ENCODE measurements at regions not wholly inside any gene's neighbourhood (a gene's known extent, or its start where the extent isn't known, plus 50 kb on each side); places are given as distances from the start of the nearest gene placed in this dataset.

DNA sequence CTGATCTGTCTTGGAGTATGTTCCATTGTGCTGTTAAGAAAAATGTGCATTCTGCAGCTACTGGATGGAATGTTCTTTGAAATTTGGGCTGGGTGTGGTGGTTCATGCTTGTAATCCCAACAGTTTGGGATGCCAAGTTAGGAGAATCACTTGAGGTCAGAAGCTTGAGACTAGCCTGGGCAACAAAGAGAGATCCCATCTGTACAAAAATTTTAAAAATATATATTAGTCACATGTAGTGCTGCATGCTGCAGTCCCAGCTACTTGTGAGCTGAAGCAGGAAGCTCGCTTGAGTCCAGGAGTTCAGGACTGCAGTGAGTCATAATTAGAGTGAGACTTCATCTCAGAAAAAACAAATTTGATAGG, 62.8 kb upstream of the PLSCR4 start:
- Histone ChIP-seq H3K36me3 (no peaks in the 10 kb centered on the region), H3K27me3 (no peaks in the 10 kb centered on the region), H3K27ac (peak overlapping the region; percentile 18), H3K9me3 (no peaks in the 10 kb centered on the region), H3K4me3 (no peak overlapping the region), H3K4me1 (peaks cover 19% of the 10 kb centered on the region)
- whole genome bisulfite sequencing, result 48% methylated on average over 1 of the region's 1 CpG
- TF ChIP-seq POLR2AphosphoS5 (IDR thresholded peaks at IDR 0.05) (no peak), POLR2A (IDR thresholded peaks at IDR 0.05) (no peak), EP300 (IDR thresholded peaks at IDR 0.05) (no peak)
- TF ChIP-seq, protein P1, sequence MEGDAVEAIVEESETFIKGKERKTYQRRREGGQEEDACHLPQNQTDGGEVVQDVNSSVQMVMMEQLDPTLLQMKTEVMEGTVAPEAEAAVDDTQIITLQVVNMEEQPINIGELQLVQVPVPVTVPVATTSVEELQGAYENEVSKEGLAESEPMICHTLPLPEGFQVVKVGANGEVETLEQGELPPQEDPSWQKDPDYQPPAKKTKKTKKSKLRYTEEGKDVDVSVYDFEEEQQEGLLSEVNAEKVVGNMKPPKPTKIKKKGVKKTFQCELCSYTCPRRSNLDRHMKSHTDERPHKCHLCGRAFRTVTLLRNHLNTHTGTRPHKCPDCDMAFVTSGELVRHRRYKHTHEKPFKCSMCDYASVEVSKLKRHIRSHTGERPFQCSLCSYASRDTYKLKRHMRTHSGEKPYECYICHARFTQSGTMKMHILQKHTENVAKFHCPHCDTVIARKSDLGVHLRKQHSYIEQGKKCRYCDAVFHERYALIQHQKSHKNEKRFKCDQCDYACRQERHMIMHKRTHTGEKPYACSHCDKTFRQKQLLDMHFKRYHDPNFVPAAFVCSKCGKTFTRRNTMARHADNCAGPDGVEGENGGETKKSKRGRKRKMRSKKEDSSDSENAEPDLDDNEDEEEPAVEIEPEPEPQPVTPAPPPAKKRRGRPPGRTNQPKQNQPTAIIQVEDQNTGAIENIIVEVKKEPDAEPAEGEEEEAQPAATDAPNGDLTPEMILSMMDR (IDR thresholded peaks at IDR 0.05), result no peak
- no peak for DNase-seq (ENCODE audit: low spot score in 2 of 2)

DNA sequence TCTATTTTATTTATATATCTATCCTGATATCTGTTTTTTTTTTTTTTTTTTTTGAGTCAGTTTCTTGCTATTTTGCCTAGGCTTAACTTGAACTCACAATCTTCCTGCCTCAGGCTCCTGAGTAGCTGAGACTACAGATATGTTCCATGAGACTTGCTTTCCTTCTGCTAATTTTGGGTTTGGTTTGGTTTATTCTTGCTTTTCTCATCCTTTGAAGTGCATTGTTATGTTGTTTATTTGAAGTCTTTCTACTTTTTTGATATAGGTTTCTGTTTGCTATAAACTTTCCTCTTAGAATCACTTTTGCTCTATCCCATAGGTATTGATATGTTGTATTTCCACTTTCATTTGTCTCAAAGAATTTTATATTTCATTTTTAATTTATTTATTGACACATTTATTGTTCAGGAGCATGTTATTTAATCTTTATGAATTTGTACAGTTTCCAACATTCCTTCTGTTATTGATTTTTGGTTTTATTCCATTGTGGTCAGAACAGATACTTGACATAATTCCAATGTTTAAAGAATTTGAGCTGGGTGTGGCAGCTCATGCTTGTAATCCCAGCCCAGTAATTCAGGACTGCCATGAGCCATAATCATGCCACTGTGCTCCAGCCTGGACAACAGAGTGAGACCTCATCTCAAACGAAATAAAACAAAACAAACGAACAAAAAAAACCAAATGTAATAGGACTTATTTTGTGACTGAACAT, 62.3 kb upstream of the PLSCR4 start:
- Histone ChIP-seq H3K36me3 (no peaks in the 10 kb centered on the region), H3K27me3 (no peaks in the 10 kb centered on the region), H3K4me3 (no peak overlapping the region), H3K27ac (peak overlapping the region; percentile 18), H3K4me1 (peaks cover 25% of the 10 kb centered on the region), H3K9me3 (no peaks in the 10 kb centered on the region)
- TF ChIP-seq, protein P1 (IDR thresholded peaks at IDR 0.05), result no peak
- TF ChIP-seq POLR2A (IDR thresholded peaks at IDR 0.05), result no peak
- no peak for TF ChIP-seq EP300 (IDR thresholded peaks at IDR 0.05)
- no peak for TF ChIP-seq POLR2AphosphoS5 (IDR thresholded peaks at IDR 0.05)
- DNase-seq (ENCODE audit: low spot score in 2 of 2), result no peak
- WGBS, result 26% methylated on average over 2 of the region's 2 CpGs

DNA sequence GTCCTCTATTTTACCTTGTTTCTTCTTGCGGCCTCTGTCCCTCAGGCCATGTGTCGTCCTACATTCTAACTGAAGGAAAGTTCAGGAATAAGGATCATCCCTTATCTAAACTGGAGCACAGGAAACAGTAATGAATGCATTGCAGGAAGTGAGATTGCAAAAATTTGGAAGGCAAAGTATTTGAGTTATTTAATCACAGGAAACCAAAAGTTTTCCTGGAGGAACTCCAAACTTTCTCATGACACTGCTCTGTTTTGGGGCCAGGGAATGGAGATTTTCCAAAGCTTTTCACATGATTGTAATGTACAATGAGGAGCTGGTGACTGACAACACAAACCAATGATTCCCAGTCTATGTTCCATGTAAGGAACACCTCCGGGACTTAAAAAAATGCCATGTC, 57.8 kb upstream of the PLSCR4 start:
- H3K4me3 ChIP-seq, result no peak overlapping the region
- DNase-seq (ENCODE audit: low spot score in 2 of 2), result no peak
- no peaks in the 10 kb centered on the region for H3K9me3 ChIP-seq
- 20% methylated on average over 3 of the region's 3 CpGs for WGBS
- peak in 1 of 3 donors; percentile 29 for TF ChIP-seq POLR2AphosphoS5 (IDR thresholded peaks at IDR 0.05)
- TF ChIP-seq, protein P1 (IDR thresholded peaks at IDR 0.05), result no peak
- no peak for TF ChIP-seq POLR2A (IDR thresholded peaks at IDR 0.05)
- TF ChIP-seq EP300 (IDR thresholded peaks at IDR 0.05), result no peak
- H3K4me1 ChIP-seq, result peaks cover 21% of the 10 kb centered on the region
- H3K36me3 ChIP-seq, result no peaks in the 10 kb centered on the region
- no peaks in the 10 kb centered on the region for H3K27me3 ChIP-seq
- peak overlapping the region; percentile 27 for H3K27ac ChIP-seq

DNA sequence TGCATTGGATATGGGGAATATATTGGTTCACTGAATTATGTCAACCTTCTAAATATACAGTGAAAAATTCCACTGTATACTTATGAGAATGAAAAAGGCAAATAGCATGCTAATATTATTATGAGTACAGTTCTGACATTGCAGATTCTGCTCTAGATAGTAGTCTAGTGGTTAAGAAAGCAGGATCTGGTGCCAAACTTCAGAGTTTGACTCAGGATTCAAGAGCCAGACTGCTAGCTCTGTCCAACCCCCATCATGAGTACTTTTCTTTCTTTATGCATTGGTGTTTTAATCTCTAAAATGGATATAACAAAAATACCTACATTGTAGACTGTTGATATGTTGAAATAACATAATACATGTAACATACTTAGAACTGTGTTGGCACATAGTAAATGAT, 57.3 kb upstream of the PLSCR4 start:
- no peak for DNase-seq (ENCODE audit: low spot score in 2 of 2)
- no peaks in the 10 kb centered on the region for H3K36me3 ChIP-seq
- peak overlapping the region; percentile 27 for H3K27ac ChIP-seq
- no peaks in the 10 kb centered on the region for H3K9me3 ChIP-seq
- H3K27me3 ChIP-seq, result no peaks in the 10 kb centered on the region
- no peak overlapping the region for H3K4me3 ChIP-seq
- peaks cover 19% of the 10 kb centered on the region for H3K4me1 ChIP-seq
- TF ChIP-seq POLR2AphosphoS5 (IDR thresholded peaks at IDR 0.05), result no peak
- TF ChIP-seq POLR2A (IDR thresholded peaks at IDR 0.05), result no peak
- TF ChIP-seq, protein P1 (IDR thresholded peaks at IDR 0.05), result no peak
- TF ChIP-seq EP300 (IDR thresholded peaks at IDR 0.05), result no peak

DNA sequence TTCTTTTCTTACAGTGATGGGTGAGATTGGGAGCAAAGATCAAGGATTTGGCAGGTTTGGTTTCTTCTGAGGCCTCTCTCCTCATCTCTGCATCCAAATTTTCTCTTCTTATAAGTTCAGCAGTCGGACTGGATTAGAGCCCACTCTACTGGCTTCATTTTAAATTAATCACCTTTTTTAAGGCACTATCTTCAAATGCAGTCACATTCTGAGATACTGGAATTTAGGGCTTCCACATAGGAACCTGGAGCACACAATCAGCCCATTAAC, 56.5 kb upstream of the PLSCR4 start:
- Histone ChIP-seq H3K36me3 (no peaks in the 10 kb centered on the region), H3K27ac (no peak overlapping the region), H3K4me1 (peaks cover 17% of the 10 kb centered on the region), H3K27me3 (no peaks in the 10 kb centered on the region), H3K9me3 (no peaks in the 10 kb centered on the region), H3K4me3 (no peak overlapping the region)
- no peak for DNase-seq (ENCODE audit: low spot score in 2 of 2)
- no peak for TF ChIP-seq EP300 (IDR thresholded peaks at IDR 0.05)
- TF ChIP-seq POLR2A (IDR thresholded peaks at IDR 0.05), result no peak
- no peak for TF ChIP-seq POLR2AphosphoS5 (IDR thresholded peaks at IDR 0.05)
- TF ChIP-seq, protein P1 (IDR thresholded peaks at IDR 0.05), result no peak
- 88% methylated on average over 1 of the region's 1 CpG for WGBS
